ENCODE measurements at regions not wholly inside any gene's neighbourhood (a gene's known extent, or its start where the extent isn't known, plus 50 kb on each side); places are given as distances from the start of the nearest gene placed in this dataset.

GRCh38 chr20:39871013-39871412 lies 818.0 kb downstream of the MAFB start:
- TF ChIP-seq CTCF (IDR thresholded peaks at IDR 0.05) = no peak
- TF ChIP-seq POLR2AphosphoS5 (IDR thresholded peaks at IDR 0.05; ENCODE audit: insufficient read depth in 1 of 2, low read depth in 1 of 2) = no peak
- TF ChIP-seq POLR2A (IDR thresholded peaks at IDR 0.05) = no peak
